Hepatocyte (in vitro differentiated cells): ENCODE measurements at regions not wholly inside any gene's neighbourhood (a gene's known extent, or its start where the extent isn't known, plus 50 kb on each side); places are given as distances from the start of the nearest gene placed in this dataset.

Experiments
- DNase-seq: peaks from one replicate; pipeline ENCODE4 v3.0.0-alpha.2; 2016; ENCODE audit warnings: low spot score
- H2AFZ ChIP-seq: fragments of 200-600 bp; sonication (generic); 2 replicates; pipeline ENCODE4 v1.6.0; 2016; ENCODE audit warnings: antibody characterized with exemption, mild to moderate bottlenecking
- H3K27ac ChIP-seq: fragments of 200-600 bp; sonication (generic); 2 replicates; pipeline ENCODE4 v1.5.1; 2016; ENCODE audit warnings: mild to moderate bottlenecking
- H3K27me3 ChIP-seq: fragments of 200-600 bp; sonication (generic); 2 replicates; pipeline ENCODE4 v1.6.1; 2016
- H3K36me3 ChIP-seq: fragments of 200-600 bp; sonication (generic); replicated peaks from 2 replicates; pipeline ENCODE4 v1.5.1; 2016; ENCODE audit warnings: low read depth; ENCODE audit not compliant: insufficient read depth
- H3K4me1 ChIP-seq: fragments of 200-600 bp; sonication (generic); 2 replicates; pipeline ENCODE4 v1.5.1; 2016; ENCODE audit warnings: mild to moderate bottlenecking, moderate library complexity; ENCODE audit not compliant: insufficient read depth
- H3K4me2 ChIP-seq: fragments of 200-600 bp; sonication (generic); 2 replicates; pipeline ENCODE4 v1.6.0; 2016
- H3K4me3 ChIP-seq: fragments of 200-600 bp; sonication (generic); 2 replicates; pipeline ENCODE4 v1.5.1; 2016; ENCODE audit warnings: mild to moderate bottlenecking
- H3K79me2 ChIP-seq: fragments of 200-600 bp; sonication (generic); 2 replicates; pipeline ENCODE4 v1.6.0; 2017; ENCODE audit warnings: mild to moderate bottlenecking
- H3K9me2 ChIP-seq: fragments of 200-600 bp; sonication (generic); replicated peaks from 2 replicates; pipeline ENCODE4 v1.6.0; 2017; ENCODE audit warnings: mild to moderate bottlenecking; ENCODE audit not compliant: insufficient read depth
- H3K9me3 ChIP-seq: fragments of 200-600 bp; sonication (generic); 2 replicates; pipeline ENCODE4 v1.5.1; 2016; ENCODE audit warnings: low read depth, mild to moderate bottlenecking
- H4K20me1 ChIP-seq: fragments of 200-600 bp; sonication (generic); 2 replicates; pipeline ENCODE4 v1.6.0; 2016; ENCODE audit warnings: mild to moderate bottlenecking; ENCODE audit not compliant: insufficient read depth, poor library complexity, severe bottlenecking
- EZH2 ChIP-seq: fragments of 200-600 bp; sonication (generic); IDR thresholded peaks from 2 replicates; pipeline ENCODE4 v1.6.1; 2016; ENCODE audit warnings: antibody characterized with exemption, mild to moderate bottlenecking, borderline replicate concordance
- EZH2phosphoT487 ChIP-seq: fragments of 200-600 bp; sonication (generic); IDR thresholded peaks from one replicate; pipeline ENCODE4 v1.6.1; 2018; ENCODE audit warnings: antibody characterized with exemption, mild to moderate bottlenecking, low read depth, moderate library complexity; ENCODE audit not compliant: unreplicated experiment, severe bottlenecking
- whole genome bisulfite sequencing: methylation state at CpG from one replicate; pipeline ENCODE4 v1.1.6; 2016; ENCODE audit warnings: low lambda C conversion rate; ENCODE audit errors: missing lambda C conversion rate; 5-methylcytosine and 5-hydroxymethylcytosine counted together
- TF ChIP-seq, protein P1 (sequence below): fragments of 200-600 bp; sonication (generic); IDR thresholded peaks from 2 replicates; pipeline ENCODE4 v1.5.1; 2016; ENCODE audit warnings: antibody characterized with exemption, mild to moderate bottlenecking; ENCODE audit not compliant: poor library complexity

DNA sequence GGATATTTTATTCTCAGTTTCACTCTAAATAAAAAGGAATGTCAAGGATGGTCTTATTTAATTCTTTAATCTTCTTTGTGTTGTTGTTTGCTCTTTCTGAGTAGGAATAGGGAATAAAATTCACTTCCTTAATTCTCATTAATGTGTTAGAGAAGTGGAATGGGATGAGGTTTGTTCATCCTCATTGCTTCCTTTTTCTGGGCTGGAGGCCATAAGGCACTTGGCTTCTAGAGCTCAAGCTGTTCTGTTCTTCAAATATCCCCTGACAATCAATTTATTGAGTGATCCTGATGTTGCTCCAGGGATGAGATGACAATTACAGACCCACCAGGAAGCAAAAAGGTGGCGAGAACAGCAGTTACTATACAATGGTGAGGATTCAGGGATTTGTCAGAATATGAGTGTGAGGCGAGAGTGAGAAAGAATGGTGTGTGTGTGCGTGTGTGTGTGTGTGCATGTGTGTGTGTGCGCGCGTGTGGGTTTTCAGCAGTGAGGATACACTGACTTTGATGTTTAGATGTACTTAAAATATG lies 557.6 kb upstream of the FANCL start:
- Histone ChIP-seq H3K27me3 (no peaks in the 10 kb centered on the region), H3K79me2 (no peaks in the 10 kb centered on the region), H2AFZ (no peak overlapping the region), H3K4me1 (no peaks in the 10 kb centered on the region), H3K27ac (no peak overlapping the region), H4K20me1 (no peaks in the 10 kb centered on the region), H3K9me3 (no peaks in the 10 kb centered on the region), H3K4me3 (no peak overlapping the region), H3K4me2 (no peak overlapping the region), H3K9me2 (no peaks in the 10 kb centered on the region), H3K36me3 (no peaks in the 10 kb centered on the region)
- WGBS, result 97% methylated on average over 6 of the region's 6 CpGs
- no peak for DNase-seq
- TF ChIP-seq EZH2phosphoT487 (no peak), EZH2 (no peak)
- TF ChIP-seq, protein P1, sequence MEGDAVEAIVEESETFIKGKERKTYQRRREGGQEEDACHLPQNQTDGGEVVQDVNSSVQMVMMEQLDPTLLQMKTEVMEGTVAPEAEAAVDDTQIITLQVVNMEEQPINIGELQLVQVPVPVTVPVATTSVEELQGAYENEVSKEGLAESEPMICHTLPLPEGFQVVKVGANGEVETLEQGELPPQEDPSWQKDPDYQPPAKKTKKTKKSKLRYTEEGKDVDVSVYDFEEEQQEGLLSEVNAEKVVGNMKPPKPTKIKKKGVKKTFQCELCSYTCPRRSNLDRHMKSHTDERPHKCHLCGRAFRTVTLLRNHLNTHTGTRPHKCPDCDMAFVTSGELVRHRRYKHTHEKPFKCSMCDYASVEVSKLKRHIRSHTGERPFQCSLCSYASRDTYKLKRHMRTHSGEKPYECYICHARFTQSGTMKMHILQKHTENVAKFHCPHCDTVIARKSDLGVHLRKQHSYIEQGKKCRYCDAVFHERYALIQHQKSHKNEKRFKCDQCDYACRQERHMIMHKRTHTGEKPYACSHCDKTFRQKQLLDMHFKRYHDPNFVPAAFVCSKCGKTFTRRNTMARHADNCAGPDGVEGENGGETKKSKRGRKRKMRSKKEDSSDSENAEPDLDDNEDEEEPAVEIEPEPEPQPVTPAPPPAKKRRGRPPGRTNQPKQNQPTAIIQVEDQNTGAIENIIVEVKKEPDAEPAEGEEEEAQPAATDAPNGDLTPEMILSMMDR, result no peak

DNA sequence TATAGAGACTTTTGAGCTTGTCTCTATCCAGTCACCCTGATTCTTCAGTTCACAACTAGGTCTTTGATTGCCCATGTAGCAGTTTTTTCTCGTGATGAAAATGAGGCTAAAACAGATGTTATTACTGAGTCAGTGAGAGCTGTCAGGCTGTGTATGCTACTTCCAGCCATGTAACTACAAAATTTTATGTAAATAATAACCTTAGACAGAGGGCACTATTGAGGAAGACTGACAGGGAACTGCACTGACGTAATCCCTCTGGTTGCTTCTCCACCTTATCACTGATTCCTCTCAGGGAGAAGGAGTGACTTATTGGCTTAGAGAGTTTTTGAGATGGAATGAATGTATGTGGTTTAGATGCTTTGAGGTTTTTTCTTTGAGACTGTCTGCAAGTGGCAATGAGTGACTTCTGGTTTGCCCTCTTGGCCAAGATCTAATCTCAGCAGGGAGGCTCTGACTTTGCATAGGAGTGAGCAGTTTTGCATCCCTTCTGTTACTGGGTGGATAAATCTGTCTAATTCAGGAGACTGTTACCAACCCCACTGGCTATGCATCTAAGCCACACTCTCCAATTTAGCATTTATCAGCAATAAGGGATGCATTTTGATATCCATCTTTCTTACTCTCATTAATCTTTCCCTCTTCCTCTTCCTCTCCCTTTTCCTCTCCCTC lies 555.2 kb upstream of the FANCL start:
- no peaks in the 10 kb centered on the region for H4K20me1 ChIP-seq

DNA sequence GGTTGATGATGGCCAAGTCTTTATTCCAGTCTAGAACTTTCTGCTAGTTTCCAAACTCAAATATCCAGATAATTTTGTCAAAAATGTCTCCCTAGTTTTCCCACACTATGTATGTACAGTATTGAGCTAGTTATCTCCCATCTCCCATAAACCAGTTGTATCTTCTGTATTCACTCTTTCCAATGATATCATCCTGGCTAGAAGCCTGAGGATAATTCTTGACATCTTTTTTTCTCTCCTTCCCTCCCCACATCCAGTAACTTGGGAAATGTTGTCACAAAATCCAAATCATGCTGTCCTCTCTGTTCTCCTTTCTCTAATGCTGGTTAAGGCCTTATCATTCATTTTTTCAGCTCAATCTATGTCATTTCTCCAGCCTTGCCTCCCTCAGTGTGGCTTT lies 553.8 kb upstream of the FANCL start:
- Histone ChIP-seq H3K9me3 (no peaks in the 10 kb centered on the region), H2AFZ (no peak overlapping the region), H3K36me3 (no peaks in the 10 kb centered on the region), H4K20me1 (no peaks in the 10 kb centered on the region), H3K27ac (no peak overlapping the region), H3K4me1 (no peaks in the 10 kb centered on the region), H3K27me3 (no peaks in the 10 kb centered on the region), H3K9me2 (no peaks in the 10 kb centered on the region), H3K4me3 (no peak overlapping the region), H3K4me2 (no peak overlapping the region), H3K79me2 (no peaks in the 10 kb centered on the region)
- TF ChIP-seq, protein P1, result no peak
- no peak for TF ChIP-seq EZH2phosphoT487
- no peak for DNase-seq

More for the DNA sequence above, 555.2 kb upstream of the FANCL start:
- no peak overlapping the region for H2AFZ ChIP-seq
- TF ChIP-seq EZH2 (no peak), EZH2phosphoT487 (no peak)
- TF ChIP-seq, protein P1, result no peak
- no peaks in the 10 kb centered on the region for H3K4me1 ChIP-seq
- H3K79me2 ChIP-seq, result no peaks in the 10 kb centered on the region
- H3K27me3 ChIP-seq, result no peaks in the 10 kb centered on the region
- H3K4me2 ChIP-seq, result no peak overlapping the region
- no peaks in the 10 kb centered on the region for H3K36me3 ChIP-seq
- 78% methylated on average over 2 of the region's 2 CpGs for WGBS
- DNase-seq, result no peak
- H3K9me2 ChIP-seq, result no peaks in the 10 kb centered on the region
- no peaks in the 10 kb centered on the region for H3K9me3 ChIP-seq
- H3K27ac ChIP-seq, result no peak overlapping the region
- H3K4me3 ChIP-seq, result no peak overlapping the region

DNA sequence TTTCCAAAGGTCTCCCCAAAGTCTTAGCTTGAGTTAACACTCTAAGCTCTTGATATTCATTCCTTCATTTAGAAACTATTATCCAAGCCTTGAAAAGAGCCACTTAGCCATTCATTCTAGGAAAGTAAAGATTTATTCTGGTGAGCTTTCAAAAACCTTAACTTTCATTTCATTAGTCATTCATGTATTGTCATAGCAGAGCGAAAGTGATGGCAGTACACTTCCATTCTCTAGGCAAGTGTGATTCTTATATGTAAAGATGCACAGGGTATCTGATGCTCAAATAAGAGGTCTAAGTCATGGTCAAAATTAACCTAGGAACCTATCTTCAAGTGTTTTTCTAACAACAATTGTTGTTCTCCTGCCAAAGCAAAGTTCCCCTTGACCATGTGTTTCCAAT lies 553.0 kb upstream of the FANCL start:
- no peak overlapping the region for H3K4me2 ChIP-seq
- no peak overlapping the region for H3K27ac ChIP-seq
- H3K79me2 ChIP-seq, result no peaks in the 10 kb centered on the region
- WGBS, result 100% methylated on average over 1 of the region's 1 CpG
- no peak for DNase-seq
- no peaks in the 10 kb centered on the region for H3K36me3 ChIP-seq
- no peaks in the 10 kb centered on the region for H3K9me3 ChIP-seq
- no peaks in the 10 kb centered on the region for H3K4me1 ChIP-seq
- no peaks in the 10 kb centered on the region for H3K9me2 ChIP-seq
- TF ChIP-seq EZH2phosphoT487, result no peak
- TF ChIP-seq EZH2, result no peak
- TF ChIP-seq, protein P1, result no peak
- H3K27me3 ChIP-seq, result no peaks in the 10 kb centered on the region
- H4K20me1 ChIP-seq, result no peaks in the 10 kb centered on the region
- H3K4me3 ChIP-seq, result no peak overlapping the region
- no peak overlapping the region for H2AFZ ChIP-seq
